ENCODE measurements at regions not wholly inside any gene's neighbourhood (a gene's known extent, or its start where the extent isn't known, plus 50 kb on each side); places are given as distances from the start of the nearest gene placed in this dataset.
"Not testable (repeated sequence)": the region's sequence is repeated elsewhere in the genome, so short reads cannot be mapped to it uniquely, and the experiment has no call there.

- not testable (repeated sequence) for DNase-seq (ENCODE audit: low read depth)
These were observed 80.6 kb upstream of the ST3GAL5 start for GRCh38 chr2:85969367-85969766.

DNA sequence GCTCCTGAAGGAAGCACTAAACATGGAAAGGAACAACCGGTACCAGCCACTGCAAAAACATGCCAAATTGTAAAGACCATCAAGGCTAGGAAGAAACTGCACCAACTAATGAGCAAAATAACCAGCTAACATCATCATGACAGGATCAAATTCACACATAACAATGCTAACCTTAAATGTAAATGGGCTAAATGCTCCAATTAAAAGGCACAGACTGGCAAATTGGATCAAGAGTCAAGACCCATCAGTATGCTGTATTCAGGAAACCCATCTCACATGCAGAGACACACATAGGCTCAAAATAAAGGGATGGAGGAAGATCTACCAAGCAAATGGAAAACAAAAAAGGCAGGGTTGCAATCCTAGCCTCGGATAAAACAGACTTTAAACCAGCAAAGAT, 77.0 kb upstream of the ST3GAL5 start:
- H3K4me3 ChIP-seq (replicated peaks; ENCODE audit: low read depth, low read length); DNase-seq (ENCODE audit: low read depth): not testable (repeated sequence)

More at GRCh38 chr2:85969367-85969766, 80.6 kb upstream of the ST3GAL5 start:
- H3K4me3 ChIP-seq (replicated peaks; ENCODE audit: low read depth, low read length) = not testable (repeated sequence)

DNA sequence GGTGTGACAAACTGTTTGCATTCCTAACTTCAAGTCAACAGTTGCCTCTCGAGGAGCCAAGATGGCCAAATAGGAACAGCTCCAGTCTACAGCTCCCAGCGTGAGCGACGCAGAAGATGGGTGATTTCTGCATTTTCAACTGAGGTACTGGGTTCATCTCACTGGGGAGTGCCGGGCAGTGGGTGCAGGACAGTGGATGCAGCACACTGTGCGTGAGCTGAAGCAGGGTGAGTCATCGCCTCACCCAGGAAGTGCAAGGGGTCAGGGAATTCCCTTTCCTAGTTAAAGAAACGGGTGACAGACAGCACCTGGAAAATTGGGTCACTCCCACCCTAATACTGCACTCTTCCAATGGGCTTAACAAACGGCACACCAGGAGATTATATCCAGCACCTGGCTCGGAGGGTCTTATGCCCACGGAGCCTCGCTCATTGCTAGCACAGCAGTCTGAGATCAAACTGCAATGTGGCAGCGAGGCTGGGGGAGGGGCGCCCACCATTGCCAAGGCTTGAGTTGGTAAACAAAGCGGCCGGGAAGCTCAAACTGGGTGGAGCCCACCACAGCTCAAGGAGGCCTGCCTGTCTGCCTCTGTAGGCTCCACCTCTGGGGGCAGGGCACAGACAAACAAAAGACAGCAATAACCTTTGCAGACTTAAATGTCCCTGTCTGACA, 75.1 kb upstream of the ST3GAL5 start:
- not testable (repeated sequence) for H3K4me3 ChIP-seq (replicated peaks; ENCODE audit: low read depth, low read length); DNase-seq (ENCODE audit: low read depth)

DNA sequence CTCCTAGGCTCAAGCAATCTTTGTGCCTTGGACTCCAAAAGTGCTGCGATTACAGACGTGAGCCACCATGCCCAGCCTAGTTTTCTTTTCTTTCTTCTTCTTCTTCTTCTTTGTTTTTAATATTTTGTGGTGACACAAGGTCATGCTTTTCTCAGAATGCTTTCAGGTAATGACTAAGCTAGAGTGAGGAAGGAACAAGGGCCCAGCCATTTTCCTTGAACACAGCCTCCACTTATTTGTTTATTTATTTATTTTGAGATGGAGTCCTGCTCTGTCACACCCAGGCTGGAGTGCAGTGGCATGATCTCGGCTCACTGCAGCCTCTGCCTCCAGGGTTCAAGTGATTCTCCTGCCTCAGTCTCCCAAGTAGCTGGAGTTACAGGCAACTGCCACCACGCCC, 74.3 kb upstream of the ST3GAL5 start:
- no peak overlapping the region for H3K4me3 ChIP-seq (replicated peaks; ENCODE audit: low read depth, low read length)
- TF ChIP-seq CTCF (IDR thresholded peaks at IDR 0.05; ENCODE audit: low read length, missing control alignments) = no peak
- DNase-seq (ENCODE audit: low read depth) = no peak

GRCh38 chr2:85961754-85962153, 73.0 kb upstream of the ST3GAL5 start:
- no peak overlapping the region for H3K4me3 ChIP-seq (replicated peaks; ENCODE audit: low read depth, low read length)
- TF ChIP-seq CTCF (IDR thresholded peaks at IDR 0.05; ENCODE audit: low read length, missing control alignments) = no peak
- no peak for DNase-seq (ENCODE audit: low read depth)

DNA sequence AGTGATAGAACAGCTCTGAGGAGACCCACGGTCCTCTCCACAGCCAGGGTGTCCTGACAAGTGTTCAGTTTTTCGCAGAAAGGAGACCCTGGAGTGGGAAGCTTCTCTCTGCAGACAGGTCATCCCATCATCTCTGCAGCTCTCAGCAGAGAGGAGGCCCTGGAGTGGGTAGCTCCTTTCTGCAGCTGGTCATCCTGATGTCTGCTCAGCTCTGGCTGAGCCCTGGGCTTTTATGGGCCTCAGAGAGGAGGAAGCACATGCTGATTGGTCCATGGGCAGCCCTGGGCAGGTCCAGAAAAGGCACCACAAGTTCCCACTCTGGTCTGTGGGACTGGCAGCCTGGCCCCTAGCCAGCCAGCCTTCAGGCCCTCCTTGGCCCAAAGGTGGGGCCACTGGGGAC, 72.3 kb upstream of the ST3GAL5 start:
- TF ChIP-seq CTCF (IDR thresholded peaks at IDR 0.05; ENCODE audit: low read length, missing control alignments) = no peak

DNA sequence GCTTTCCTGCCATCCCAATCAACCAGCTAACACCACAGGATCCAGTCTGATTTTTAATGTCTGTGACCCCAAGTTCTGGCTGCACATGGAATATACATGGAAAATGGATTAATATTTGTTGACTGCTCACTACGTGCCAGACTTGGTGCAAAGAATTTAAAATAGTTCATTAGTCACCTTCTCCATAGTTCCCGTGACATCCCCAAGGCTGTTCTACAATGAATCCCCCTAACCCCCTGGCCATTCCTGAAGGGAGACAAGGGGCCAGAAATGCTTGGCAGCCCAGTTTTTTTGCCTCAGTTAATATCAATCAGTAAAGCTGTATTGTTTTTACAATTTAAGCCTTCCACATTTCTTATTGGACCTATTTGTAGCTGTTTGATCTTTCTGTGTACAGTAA, 71.0 kb upstream of the ST3GAL5 start:
- no peak for TF ChIP-seq CTCF (IDR thresholded peaks at IDR 0.05; ENCODE audit: low read length, missing control alignments)
- no peak overlapping the region for H3K4me3 ChIP-seq (replicated peaks; ENCODE audit: low read depth, low read length)
- no peak for DNase-seq (ENCODE audit: low read depth)

More for the DNA sequence above, 72.3 kb upstream of the ST3GAL5 start:
- H3K4me3 ChIP-seq (replicated peaks; ENCODE audit: low read depth, low read length) = no peak overlapping the region
- DNase-seq (ENCODE audit: low read depth) = no peak

DNA sequence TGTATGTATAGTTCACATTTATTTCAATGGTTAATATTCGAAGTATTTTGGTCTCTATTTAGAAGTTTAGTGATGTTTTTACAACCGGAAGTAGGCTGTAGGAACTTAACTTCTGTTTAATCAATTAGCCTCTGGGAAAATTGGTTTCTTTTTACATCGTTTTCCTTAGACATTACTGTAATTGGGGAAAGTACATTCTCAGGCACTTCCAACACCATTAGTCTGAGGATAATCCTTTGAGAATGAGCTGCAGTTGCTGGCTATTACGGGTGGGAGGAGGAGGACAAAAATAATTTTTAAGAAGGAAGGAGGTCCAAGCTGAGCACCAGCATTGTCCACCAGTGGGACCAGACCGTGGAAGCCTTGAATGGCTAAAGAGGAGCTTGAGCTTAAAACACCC, 70.4 kb upstream of the ST3GAL5 start:
- TF ChIP-seq CTCF (IDR thresholded peaks at IDR 0.05; ENCODE audit: low read length, missing control alignments) = no peak
- no peak for DNase-seq (ENCODE audit: low read depth)

More for the DNA sequence above, 70.4 kb upstream of the ST3GAL5 start:
- H3K4me3 ChIP-seq (replicated peaks; ENCODE audit: low read depth, low read length) = no peak overlapping the region
